ENCODE measurements at regions not wholly inside any gene's neighbourhood (a gene's known extent, or its start where the extent isn't known, plus 50 kb on each side); places are given as distances from the start of the nearest gene placed in this dataset.

GRCh38 chr15:47439146-47440111, 277.9 kb upstream of the SEMA6D start:
- in situ Hi-C loops (cut with HindIII; ENCODE audit: low sequenced_read_pairs) = no loop called here
- H3K4me3 ChIP-seq (ENCODE audit: low read depth, low read length) = no peak overlapping the region
- peak; percentile 19 for DNase-seq (ENCODE audit: low read depth, low spot score)
- TF ChIP-seq, protein P1, sequence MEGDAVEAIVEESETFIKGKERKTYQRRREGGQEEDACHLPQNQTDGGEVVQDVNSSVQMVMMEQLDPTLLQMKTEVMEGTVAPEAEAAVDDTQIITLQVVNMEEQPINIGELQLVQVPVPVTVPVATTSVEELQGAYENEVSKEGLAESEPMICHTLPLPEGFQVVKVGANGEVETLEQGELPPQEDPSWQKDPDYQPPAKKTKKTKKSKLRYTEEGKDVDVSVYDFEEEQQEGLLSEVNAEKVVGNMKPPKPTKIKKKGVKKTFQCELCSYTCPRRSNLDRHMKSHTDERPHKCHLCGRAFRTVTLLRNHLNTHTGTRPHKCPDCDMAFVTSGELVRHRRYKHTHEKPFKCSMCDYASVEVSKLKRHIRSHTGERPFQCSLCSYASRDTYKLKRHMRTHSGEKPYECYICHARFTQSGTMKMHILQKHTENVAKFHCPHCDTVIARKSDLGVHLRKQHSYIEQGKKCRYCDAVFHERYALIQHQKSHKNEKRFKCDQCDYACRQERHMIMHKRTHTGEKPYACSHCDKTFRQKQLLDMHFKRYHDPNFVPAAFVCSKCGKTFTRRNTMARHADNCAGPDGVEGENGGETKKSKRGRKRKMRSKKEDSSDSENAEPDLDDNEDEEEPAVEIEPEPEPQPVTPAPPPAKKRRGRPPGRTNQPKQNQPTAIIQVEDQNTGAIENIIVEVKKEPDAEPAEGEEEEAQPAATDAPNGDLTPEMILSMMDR (IDR thresholded peaks at IDR 0.05; ENCODE audit: low read depth, low read length) = no peak

GRCh38 chr15:47442371-47442770, 274.9 kb upstream of the SEMA6D start:
- in situ Hi-C loops (cut with HindIII; ENCODE audit: low sequenced_read_pairs) = no loop called here
- H3K4me3 ChIP-seq (ENCODE audit: low read depth, low read length) = no peak overlapping the region
- DNase-seq (ENCODE audit: low read depth, low spot score) = no peak
- TF ChIP-seq, protein P1 (IDR thresholded peaks at IDR 0.05; ENCODE audit: low read depth, low read length) = no peak

GRCh38 chr15:47443839-47444238, 273.5 kb upstream of the SEMA6D start:
- DNase-seq (ENCODE audit: low read depth, low spot score) = no peak
- in situ Hi-C loops (cut with HindIII; ENCODE audit: low sequenced_read_pairs) = no loop called here
- no peak overlapping the region for H3K4me3 ChIP-seq (ENCODE audit: low read depth, low read length)
- TF ChIP-seq, protein P1 (IDR thresholded peaks at IDR 0.05; ENCODE audit: low read depth, low read length) = no peak

DNA sequence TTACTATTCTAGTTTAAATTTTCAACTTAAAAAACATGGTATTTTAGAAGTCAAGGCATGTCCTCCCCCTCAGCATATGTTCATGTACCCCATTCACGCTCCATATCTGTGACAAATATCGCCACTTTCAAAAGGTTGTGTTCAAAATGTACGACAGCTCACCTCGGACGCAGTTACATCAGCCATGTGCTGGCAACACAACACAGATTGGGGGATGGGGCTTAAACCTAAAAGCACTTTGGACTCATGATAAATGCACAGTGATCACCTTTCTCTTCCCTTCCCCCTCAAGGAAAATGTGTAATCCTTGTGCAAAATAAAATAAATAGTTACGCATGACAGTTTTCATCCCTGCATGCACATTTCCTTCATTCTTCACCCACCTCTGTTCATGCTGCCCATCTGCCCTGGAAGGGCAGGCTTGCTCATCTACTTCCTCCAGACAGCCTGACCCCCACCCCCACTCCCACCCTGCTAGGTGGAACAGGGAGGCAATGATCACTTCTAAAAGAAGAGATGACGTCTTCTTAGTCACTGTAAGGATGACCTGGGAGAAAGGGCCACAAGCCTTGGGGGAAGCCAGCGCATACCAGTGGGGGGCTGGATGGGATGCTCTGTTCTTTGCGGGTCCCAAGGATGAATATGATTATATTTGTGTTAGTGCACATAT, 271.4 kb upstream of the SEMA6D start:
- TF ChIP-seq, protein P1 (IDR thresholded peaks at IDR 0.05; ENCODE audit: low read depth, low read length) = no peak
- in situ Hi-C loops (cut with HindIII; ENCODE audit: low sequenced_read_pairs) = no loop called here
- DNase-seq (ENCODE audit: low read depth, low spot score) = no peak
- H3K4me3 ChIP-seq (ENCODE audit: low read depth, low read length) = no peak overlapping the region

- in situ Hi-C loops (cut with HindIII; ENCODE audit: low sequenced_read_pairs) = no loop called here
- TF ChIP-seq, protein P1 (IDR thresholded peaks at IDR 0.05; ENCODE audit: low read depth, low read length) = no peak
- DNase-seq (ENCODE audit: low read depth, low spot score) = no peak
- no peak overlapping the region for H3K4me3 ChIP-seq (ENCODE audit: low read depth, low read length)
Measured at GRCh38 chr15:47460795-47461573, 256.3 kb upstream of the SEMA6D start.

GRCh38 chr15:47461652-47462141, 255.6 kb upstream of the SEMA6D start:
- peak; percentile 65 for DNase-seq (ENCODE audit: low read depth, low spot score)
- in situ Hi-C loops (cut with HindIII; ENCODE audit: low sequenced_read_pairs) = no loop called here
- no peak overlapping the region for H3K4me3 ChIP-seq (ENCODE audit: low read depth, low read length)
- TF ChIP-seq, protein P1 (IDR thresholded peaks at IDR 0.05; ENCODE audit: low read depth, low read length) = no peak
